D721Med (cell line): ENCODE measurements at regions not wholly inside any gene's neighbourhood (a gene's known extent, or its start where the extent isn't known, plus 50 kb on each side); places are given as distances from the start of the nearest gene placed in this dataset.

Experiments
- DNase-seq: peaks from one replicate; pipeline ENCODE4 v3.0.0; 2011; ENCODE audit warnings: low spot score; ENCODE audit not compliant: insufficient read length
- FAIRE-seq: peaks from 2 replicates; lab custom pipeline; 2011; peaks lifted over from hg19 to GRCh38; lab: Jason Lieb, UNC
- TF ChIP-seq, protein P1 (sequence below): IDR thresholded peaks from 2 replicates; pipeline ENCODE4 v1.5.1; 2012; ENCODE audit warnings: mild to moderate bottlenecking, control low read depth; ENCODE audit not compliant: insufficient read depth; ENCODE audit errors: missing control alignments

DNA sequence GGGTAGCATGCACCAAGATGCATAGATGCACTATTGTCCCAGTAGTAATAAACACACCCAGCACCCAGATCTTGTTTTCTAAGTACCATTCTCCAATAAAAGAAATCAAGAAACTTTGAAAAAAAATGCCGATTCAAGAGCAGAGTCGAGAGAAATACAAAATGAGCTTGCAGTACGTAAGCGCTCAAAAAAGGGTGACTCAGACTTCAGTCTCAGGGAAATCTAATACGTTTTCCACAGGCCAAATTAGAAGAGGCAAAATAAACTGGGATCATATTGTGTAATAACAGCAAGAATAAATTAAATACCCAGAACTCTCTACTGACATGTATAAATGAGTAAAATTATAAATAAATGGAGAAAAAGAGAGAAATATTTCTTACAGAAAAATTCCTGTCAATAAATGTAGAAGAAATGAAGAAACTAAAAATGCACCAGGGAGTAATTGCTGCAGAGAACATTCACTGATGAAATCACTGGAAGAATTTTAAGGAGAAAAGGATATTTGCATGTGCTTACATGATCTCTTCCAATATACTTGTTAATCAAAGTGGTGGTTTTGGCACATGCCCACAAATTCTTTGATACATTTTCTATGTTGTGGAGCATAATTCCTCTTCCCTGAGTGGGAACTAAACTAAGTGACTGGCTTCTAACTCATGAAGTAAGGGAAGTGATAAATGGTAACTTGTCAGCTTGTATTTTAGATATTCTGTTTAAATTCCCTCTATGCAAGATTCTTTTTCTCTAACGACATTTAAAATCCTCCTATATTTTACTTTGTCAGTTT, 567.6 kb upstream of the ADAMTS16 start:
- no peak for DNase-seq
- no peak for FAIRE-seq
- TF ChIP-seq, protein P1, sequence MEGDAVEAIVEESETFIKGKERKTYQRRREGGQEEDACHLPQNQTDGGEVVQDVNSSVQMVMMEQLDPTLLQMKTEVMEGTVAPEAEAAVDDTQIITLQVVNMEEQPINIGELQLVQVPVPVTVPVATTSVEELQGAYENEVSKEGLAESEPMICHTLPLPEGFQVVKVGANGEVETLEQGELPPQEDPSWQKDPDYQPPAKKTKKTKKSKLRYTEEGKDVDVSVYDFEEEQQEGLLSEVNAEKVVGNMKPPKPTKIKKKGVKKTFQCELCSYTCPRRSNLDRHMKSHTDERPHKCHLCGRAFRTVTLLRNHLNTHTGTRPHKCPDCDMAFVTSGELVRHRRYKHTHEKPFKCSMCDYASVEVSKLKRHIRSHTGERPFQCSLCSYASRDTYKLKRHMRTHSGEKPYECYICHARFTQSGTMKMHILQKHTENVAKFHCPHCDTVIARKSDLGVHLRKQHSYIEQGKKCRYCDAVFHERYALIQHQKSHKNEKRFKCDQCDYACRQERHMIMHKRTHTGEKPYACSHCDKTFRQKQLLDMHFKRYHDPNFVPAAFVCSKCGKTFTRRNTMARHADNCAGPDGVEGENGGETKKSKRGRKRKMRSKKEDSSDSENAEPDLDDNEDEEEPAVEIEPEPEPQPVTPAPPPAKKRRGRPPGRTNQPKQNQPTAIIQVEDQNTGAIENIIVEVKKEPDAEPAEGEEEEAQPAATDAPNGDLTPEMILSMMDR: no peak

GRCh38 chr5:4575608-4576007, 564.5 kb upstream of the ADAMTS16 start:
- FAIRE-seq (no peak), DNase-seq (no peak)
- TF ChIP-seq, protein P1: no peak

GRCh38 chr5:4576161-4576748, 563.9 kb upstream of the ADAMTS16 start:
- FAIRE-seq: no peak
- TF ChIP-seq, protein P1: no peak
- DNase-seq: no peak

- FAIRE-seq (no peak), DNase-seq (no peak)
- TF ChIP-seq, protein P1: no peak
Measured at GRCh38 chr5:4576908-4577307, 563.2 kb upstream of the ADAMTS16 start.

- FAIRE-seq: no peak
- DNase-seq: no peak
- TF ChIP-seq, protein P1: no peak
Measured at GRCh38 chr5:4579679-4580078, 560.5 kb upstream of the ADAMTS16 start.

DNA sequence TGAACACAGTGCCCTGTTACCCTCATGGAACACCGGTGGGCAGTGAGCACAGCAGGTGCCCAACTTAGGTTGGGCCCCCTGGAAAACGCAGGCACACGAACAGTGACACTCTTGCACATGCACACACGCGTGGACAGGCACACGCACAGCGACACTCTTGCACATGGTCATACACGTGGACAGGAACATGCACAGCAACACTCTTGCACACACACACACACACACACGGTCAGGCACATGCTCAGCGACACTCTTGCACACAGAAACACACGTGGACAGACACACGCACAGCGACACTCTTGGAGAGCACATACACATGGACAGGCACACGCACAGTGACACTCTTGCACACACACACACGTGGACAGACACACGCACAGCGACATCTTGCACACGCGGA, 559.4 kb upstream of the ADAMTS16 start:
- TF ChIP-seq, protein P1: no peak
- no peak for FAIRE-seq
- DNase-seq: no peak

DNA sequence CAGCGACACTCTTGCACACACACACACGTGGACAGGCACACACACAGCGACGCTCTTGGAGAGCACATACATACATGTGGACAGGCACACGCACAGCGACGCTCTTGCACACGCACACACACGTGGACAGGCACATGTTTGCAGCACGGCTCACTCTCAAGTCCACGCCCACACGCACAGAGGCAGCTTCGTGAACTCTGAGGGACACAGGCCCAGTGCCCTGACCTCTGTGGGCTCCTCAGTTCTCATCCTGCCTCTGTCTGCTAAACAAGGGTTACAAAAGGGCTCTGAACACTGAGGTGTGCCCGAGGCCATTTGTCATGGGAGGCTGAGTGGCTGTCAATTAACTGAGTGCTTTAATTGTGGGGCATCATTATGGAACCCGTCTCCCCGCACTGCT, 558.8 kb upstream of the ADAMTS16 start:
- FAIRE-seq (no peak), DNase-seq (no peak)
- TF ChIP-seq, protein P1: no peak
